ENCODE measurements at regions not wholly inside any gene's neighbourhood (a gene's known extent, or its start where the extent isn't known, plus 50 kb on each side); places are given as distances from the start of the nearest gene placed in this dataset.

- DNase-seq (ENCODE audit: insufficient read length, low spot score, missing footprints), result no peak
- H3K79me2 ChIP-seq (ENCODE audit: insufficient read depth, low read length), result no peaks in the 10 kb centered on the region
Observed at GRCh38 chr14:65910108-65910786, 497.7 kb downstream of the FUT8 start.

GRCh38 chr14:65915125-65915524, 502.6 kb downstream of the FUT8 start:
- Histone ChIP-seq H3K36me3 (ENCODE audit: insufficient read depth, low read length) (no peaks in the 10 kb centered on the region), H3K9me3 (ENCODE audit: low read depth, low read length) (no peaks in the 10 kb centered on the region), H2AFZ (ENCODE audit: low read length) (no peak overlapping the region), H3K4me1 (ENCODE audit: insufficient read depth, low read length) (no peaks in the 10 kb centered on the region), H4K20me1 (ENCODE audit: insufficient read depth, low read length) (no peaks in the 10 kb centered on the region), H3K27ac (ENCODE audit: low read depth, low read length) (no peak overlapping the region), H3K79me2 (ENCODE audit: insufficient read depth, low read length) (no peaks in the 10 kb centered on the region), H3K27me3 (ENCODE audit: insufficient read depth, low read length) (no peaks in the 10 kb centered on the region), H3K4me2 (ENCODE audit: insufficient read depth, low read length) (no peak overlapping the region), H3K4me3 (ENCODE audit: insufficient read depth, low read length) (no peak overlapping the region)
- DNase-seq (ENCODE audit: insufficient read length, low spot score, missing footprints), result no peak
- no peak for TF ChIP-seq CTCF (IDR thresholded peaks at IDR 0.05; ENCODE audit: extremely low read depth, low read depth, low read length)

More at GRCh38 chr14:65910108-65910786, 497.7 kb downstream of the FUT8 start:
- Histone ChIP-seq H3K27me3 (ENCODE audit: insufficient read depth, low read length) (no peaks in the 10 kb centered on the region), H3K4me1 (ENCODE audit: insufficient read depth, low read length) (no peaks in the 10 kb centered on the region), H3K4me2 (ENCODE audit: insufficient read depth, low read length) (no peak overlapping the region), H4K20me1 (ENCODE audit: insufficient read depth, low read length) (no peaks in the 10 kb centered on the region), H2AFZ (ENCODE audit: low read length) (no peak overlapping the region), H3K4me3 (ENCODE audit: insufficient read depth, low read length) (no peak overlapping the region), H3K36me3 (ENCODE audit: insufficient read depth, low read length) (no peaks in the 10 kb centered on the region), H3K9me3 (ENCODE audit: low read depth, low read length) (no peaks in the 10 kb centered on the region), H3K27ac (ENCODE audit: low read depth, low read length) (no peak overlapping the region)
- TF ChIP-seq CTCF (IDR thresholded peaks at IDR 0.05; ENCODE audit: extremely low read depth, low read depth, low read length), result no peak

- Histone ChIP-seq H3K4me3 (ENCODE audit: insufficient read depth, low read length) (no peak overlapping the region), H3K9me3 (ENCODE audit: low read depth, low read length) (no peaks in the 10 kb centered on the region), H3K4me1 (ENCODE audit: insufficient read depth, low read length) (no peaks in the 10 kb centered on the region), H3K4me2 (ENCODE audit: insufficient read depth, low read length) (no peak overlapping the region), H3K79me2 (ENCODE audit: insufficient read depth, low read length) (no peaks in the 10 kb centered on the region), H3K27me3 (ENCODE audit: insufficient read depth, low read length) (no peaks in the 10 kb centered on the region), H3K36me3 (ENCODE audit: insufficient read depth, low read length) (no peaks in the 10 kb centered on the region), H2AFZ (ENCODE audit: low read length) (no peak overlapping the region), H4K20me1 (ENCODE audit: insufficient read depth, low read length) (no peaks in the 10 kb centered on the region), H3K27ac (ENCODE audit: low read depth, low read length) (no peak overlapping the region)
- TF ChIP-seq CTCF (IDR thresholded peaks at IDR 0.05; ENCODE audit: extremely low read depth, low read depth, low read length), result no peak
- DNase-seq (ENCODE audit: insufficient read length, low spot score, missing footprints), result no peak
Observed at GRCh38 chr14:65916055-65916454, 503.5 kb downstream of the FUT8 start.

- Histone ChIP-seq H4K20me1 (ENCODE audit: insufficient read depth, low read length) (no peaks in the 10 kb centered on the region), H2AFZ (ENCODE audit: low read length) (no peak overlapping the region), H3K27me3 (ENCODE audit: insufficient read depth, low read length) (no peaks in the 10 kb centered on the region), H3K4me3 (ENCODE audit: insufficient read depth, low read length) (no peak overlapping the region), H3K4me2 (ENCODE audit: insufficient read depth, low read length) (no peak overlapping the region), H3K79me2 (ENCODE audit: insufficient read depth, low read length) (no peaks in the 10 kb centered on the region), H3K36me3 (ENCODE audit: insufficient read depth, low read length) (no peaks in the 10 kb centered on the region), H3K27ac (ENCODE audit: low read depth, low read length) (no peak overlapping the region), H3K4me1 (ENCODE audit: insufficient read depth, low read length) (no peaks in the 10 kb centered on the region), H3K9me3 (ENCODE audit: low read depth, low read length) (no peaks in the 10 kb centered on the region)
- DNase-seq (ENCODE audit: insufficient read length, low spot score, missing footprints), result no peak
- no peak for TF ChIP-seq CTCF (IDR thresholded peaks at IDR 0.05; ENCODE audit: extremely low read depth, low read depth, low read length)
Observed at GRCh38 chr14:65920996-65921395, 508.5 kb downstream of the FUT8 start.

Measured in osteoblast (primary cell).